ENCODE measurements at regions not wholly inside any gene's neighbourhood (a gene's known extent, or its start where the extent isn't known, plus 50 kb on each side); places are given as distances from the start of the nearest gene placed in this dataset.

DNA sequence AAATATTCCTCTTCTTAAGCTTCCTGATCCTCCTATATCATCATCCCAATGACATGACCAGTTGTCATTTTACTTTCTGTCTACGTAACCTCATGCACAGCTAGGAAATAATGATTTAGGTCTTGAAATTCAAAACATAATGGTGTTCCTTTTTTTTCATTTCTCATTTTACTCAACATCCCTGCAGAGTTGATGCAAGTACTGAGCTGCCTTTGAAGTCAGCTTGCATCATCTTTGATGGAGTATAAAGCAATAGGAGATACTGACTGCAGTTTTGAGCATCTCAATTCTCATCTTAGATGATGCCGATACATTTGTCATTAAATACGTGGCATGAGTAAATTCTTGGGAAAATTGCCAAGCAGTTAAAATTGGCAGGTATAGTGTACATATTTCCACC lies 346.1 kb downstream of the ZIC1 start:
- no peak for DNase-seq (ENCODE audit: low read depth in 1 of 2, low spot score in 1 of 2)

DNA sequence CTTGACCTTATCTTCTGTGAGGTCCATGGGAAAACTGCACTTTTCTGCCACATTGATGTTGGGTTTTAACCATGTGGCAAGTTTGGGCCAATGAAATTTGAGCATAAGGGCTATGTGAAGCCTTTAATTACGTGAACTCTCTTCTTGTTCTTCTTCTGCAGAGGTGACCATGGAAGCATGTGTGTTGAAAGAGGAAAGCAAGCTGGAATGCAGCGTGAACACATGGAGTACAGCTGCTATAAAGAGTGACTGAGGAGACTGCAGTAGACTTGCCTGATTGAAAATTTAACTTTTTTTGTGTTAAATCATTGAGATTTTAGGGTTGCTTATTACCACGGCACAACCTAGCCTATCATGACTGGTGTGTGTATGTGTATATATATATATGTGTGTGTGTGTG lies 347.3 kb downstream of the ZIC1 start:
- no peak for DNase-seq (ENCODE audit: low read depth in 1 of 2, low spot score in 1 of 2)

DNA sequence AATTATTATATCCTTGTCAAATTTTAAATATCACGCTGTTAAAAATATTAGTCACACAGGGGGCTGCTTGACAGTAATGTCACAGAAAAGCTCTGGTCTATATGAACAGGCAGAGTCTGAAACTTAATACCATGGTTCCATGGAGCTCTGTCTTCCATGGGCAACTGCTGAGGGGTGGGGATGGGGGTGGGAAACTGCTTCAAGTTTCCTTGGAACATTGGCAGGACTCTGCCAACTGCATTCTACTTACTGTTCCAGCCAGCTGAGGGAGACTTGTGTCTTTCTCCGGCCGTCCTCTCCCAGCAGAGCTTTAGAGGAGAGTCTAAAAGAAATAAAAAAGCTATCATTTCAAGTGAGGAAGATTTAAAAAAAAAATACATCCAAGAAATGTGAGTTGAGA lies 348.7 kb downstream of the ZIC1 start:
- DNase-seq (ENCODE audit: low read depth in 1 of 2, low spot score in 1 of 2), result no peak

- no peak for DNase-seq (ENCODE audit: low read depth in 1 of 2, low spot score in 1 of 2)
Measured at GRCh38 chr3:147758771-147759170, 349.6 kb downstream of the ZIC1 start.

GRCh38 chr3:147760085-147760484 lies 350.9 kb downstream of the ZIC1 start:
- no peak for DNase-seq (ENCODE audit: low read depth in 1 of 2, low spot score in 1 of 2)

DNA sequence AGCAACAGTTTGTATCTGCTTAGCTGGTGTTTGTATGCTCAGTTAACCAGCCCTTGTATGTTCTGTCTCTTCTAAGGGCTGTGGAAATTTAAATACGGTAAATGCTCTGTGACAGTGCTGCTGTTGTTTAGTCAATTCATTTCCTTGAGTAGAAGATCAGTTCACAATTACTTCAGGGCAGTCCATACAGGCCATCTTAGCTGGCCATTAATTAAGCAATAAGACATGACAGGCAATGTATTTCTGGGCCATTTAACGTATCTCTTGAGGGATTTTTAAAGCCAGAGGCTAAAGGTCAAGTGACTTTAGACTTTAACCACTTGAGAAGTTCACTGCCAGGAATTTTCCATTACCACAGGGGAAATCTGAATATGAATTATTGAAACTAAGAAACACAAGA lies 351.8 kb downstream of the ZIC1 start:
- DNase-seq (ENCODE audit: low read depth in 1 of 2, low spot score in 1 of 2), result no peak

DNA sequence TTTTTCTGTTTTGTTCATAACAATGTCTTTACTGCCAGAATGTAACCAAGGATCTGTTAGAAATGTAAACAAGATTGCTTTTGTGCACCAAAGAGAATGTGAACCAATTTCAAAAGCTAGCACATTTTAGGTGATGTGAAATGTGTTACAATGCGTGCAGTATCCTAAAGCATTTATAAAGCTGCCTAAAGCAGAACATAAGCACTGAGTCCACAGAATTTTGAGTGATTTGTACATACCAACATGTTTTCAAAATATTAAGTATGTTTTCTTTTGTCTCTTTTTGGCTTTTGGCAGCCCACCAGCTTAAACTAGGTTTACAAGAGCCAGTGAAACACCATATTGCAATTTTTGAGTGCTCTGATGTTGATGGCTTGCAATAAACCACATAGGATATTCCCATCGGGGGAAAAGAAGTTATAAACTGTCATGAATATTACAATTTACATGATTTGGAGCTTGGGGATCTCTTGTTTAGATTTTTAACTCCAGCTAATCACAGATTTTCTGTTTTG lies 364.0 kb downstream of the ZIC1 start:
- no peak for DNase-seq (ENCODE audit: low read depth in 1 of 2, low spot score in 1 of 2)

DNA sequence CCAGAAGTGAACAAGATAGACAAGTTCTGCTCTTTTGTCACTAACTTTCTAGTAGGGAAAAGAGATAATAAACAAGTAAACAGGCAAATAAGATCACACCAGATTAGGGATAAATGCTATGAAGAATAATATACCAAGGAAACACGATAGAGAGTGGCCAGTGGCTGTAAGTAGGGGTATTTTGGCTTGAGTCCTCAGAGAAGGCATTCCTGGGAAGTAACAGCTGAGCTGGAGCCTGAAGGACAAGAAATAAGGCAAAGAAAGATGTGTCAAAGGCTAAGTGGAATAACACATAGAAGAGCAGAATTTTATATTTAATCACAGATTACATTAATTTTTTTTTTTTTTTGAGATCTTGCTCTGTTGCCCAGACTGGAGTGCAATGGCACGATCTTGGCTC lies 366.2 kb downstream of the ZIC1 start:
- DNase-seq (ENCODE audit: low read depth in 1 of 2, low spot score in 1 of 2), result no peak

DNA sequence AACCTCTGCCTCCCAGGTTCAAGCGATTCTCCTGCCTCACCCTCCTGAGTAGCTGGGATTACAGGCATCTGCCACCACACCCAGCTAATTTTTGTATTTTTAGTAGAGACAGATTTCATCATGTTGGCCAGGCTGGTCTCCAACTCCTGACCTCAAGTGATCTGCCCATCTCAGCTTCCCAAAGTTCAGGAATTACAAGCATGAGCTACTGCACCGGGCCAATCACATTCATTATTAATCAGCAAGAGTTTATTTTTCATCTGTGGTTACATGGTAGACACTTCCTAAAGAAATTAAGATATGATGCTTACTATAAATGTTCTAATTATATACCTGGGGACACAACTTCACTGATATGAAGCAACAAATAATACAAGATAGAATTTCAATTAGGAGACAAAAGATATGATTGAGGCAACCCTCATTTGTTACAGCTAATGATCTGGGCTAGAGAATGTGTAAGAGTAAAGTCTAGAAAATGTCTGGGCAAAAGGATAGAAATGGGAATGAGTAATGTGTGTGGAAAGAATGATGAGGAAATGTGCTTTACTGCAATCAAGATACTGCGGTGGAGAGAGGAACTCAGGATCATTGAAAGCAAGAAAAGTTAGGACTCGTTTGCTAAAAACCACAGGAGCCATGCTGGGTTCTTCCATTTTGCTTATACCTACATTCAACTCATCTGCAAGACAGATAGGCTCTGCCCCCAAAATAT lies 366.8 kb downstream of the ZIC1 start:
- no peak for DNase-seq (ENCODE audit: low read depth in 1 of 2, low spot score in 1 of 2)

GRCh38 chr3:147793841-147794240 lies 384.7 kb downstream of the ZIC1 start:
- no peak for DNase-seq (ENCODE audit: low read depth in 1 of 2, low spot score in 1 of 2)

DNA sequence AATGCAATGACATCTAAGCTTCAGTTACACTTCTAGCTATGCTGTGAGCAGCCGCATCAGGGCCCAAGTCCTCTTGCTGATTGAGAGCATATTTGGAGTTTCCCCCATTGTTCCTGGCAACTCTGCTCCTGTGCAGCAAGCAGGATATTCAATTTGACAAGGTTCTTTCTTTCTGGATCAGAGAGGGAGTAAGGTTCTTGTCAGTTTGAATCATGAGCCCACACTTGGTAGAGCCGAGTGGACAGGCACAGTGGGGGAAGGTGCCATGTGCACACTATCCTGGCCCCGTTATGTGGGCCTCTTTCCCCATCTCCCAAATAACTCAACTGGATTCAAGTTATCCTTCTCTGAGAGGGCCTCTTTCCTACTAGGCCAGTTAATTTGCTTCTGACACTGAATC lies 385.4 kb downstream of the ZIC1 start:
- no peak for DNase-seq (ENCODE audit: low read depth in 1 of 2, low spot score in 1 of 2)

- no peak for DNase-seq (ENCODE audit: low read depth in 1 of 2, low spot score in 1 of 2)
Measured at GRCh38 chr3:147795418-147795817, 386.3 kb downstream of the ZIC1 start.

GRCh38 chr3:147797095-147797494 lies 387.9 kb downstream of the ZIC1 start:
- no peak for DNase-seq (ENCODE audit: low read depth in 1 of 2, low spot score in 1 of 2)

DNA sequence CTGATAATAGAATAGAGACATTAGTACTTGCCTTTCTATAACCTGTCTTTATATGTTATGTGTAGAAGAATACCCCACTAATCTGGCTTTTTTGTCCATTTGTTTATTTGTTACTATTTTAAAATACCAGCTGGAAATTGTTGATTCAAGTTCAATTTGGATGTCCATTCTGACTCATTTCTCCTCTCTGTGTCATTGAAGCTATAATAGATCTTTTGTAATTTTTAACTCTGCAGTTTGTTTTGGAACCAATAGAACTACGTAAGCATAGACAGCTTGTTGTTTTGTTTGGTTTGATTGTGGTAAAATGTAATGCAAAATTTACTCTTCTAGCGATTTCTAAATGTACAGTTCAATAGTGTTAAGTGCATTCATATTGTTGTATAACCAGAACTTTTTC lies 390.4 kb downstream of the ZIC1 start:
- no peak for DNase-seq (ENCODE audit: low read depth in 1 of 2, low spot score in 1 of 2)

DNA sequence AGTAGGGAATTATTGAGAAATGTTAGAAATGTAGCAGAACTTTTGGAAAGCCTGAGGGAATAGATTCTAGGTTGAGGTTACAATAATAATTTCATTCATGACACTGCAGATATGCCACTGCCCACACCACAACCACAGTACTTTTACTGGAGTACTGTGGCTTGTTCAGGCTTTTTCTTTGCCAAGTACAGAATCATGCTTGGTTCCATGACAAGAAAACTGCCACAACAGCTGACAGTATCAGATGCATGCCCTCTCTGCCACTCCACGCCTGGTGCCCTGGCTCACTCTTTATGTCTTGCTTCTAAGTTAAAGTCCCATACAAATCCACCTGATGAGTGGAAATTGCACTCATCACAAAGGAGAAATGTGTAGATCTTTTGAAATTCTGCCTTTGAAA lies 398.6 kb downstream of the ZIC1 start:
- DNase-seq (ENCODE audit: low read depth in 1 of 2, low spot score in 1 of 2), result no peak

- DNase-seq (ENCODE audit: low read depth in 1 of 2, low spot score in 1 of 2), result no peak
Measured at GRCh38 chr3:147809206-147809605, 400.0 kb downstream of the ZIC1 start.

DNA sequence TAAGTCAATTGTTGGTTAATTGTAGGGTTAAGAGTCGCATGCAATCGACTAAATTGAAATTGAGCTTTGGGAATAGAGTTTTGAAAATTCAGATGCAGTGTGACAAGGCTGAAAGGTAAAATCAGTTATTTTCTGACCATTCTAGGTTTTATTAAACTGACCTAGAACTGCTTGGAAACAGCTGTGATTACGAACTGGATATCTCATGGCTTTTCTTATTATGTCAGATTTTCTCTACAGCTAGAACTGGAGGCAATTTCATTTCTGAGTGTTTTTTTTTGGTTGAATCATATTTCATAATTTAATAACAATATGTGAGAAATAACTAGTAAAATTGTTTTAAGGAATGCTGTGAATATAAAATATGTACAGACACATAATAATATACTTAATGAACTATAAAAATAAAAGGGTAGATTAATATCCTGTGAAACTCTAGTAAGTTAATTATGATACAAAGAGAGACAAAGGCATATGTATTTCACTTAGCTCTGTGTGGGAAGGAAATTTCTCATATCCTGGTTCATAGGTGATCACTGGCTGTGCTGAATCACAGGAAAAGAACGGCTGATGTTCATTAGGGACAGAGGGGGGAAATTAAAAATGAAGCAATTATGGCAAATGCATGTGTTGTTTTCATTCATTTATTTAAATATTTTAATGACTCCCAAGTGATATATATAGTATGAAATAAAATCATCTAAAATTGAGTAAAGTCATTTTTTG lies 403.2 kb downstream of the ZIC1 start:
- DNase-seq (ENCODE audit: low read depth in 1 of 2, low spot score in 1 of 2), result no peak

DNA sequence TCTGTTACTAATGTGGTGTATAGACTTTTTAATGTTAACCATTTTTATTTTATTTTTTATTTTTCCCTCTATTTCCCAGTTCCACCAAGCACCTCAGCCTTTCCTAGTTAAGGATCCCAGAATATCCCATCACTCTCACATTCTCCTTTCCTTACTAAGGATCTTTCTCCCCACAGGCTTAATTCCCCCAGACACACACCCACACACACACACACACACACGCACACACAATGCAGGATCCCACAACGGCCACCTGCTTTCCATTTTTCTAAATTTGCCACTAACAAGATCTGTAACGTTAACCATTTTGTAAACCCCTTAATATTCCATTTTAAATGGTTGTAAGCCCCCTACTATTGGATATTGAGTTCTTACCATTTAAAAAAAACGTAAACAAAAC lies 404.1 kb downstream of the ZIC1 start:
- DNase-seq (ENCODE audit: low read depth in 1 of 2, low spot score in 1 of 2), result no peak

- DNase-seq (ENCODE audit: low read depth in 1 of 2, low spot score in 1 of 2), result no peak
Measured at GRCh38 chr3:147816752-147817151, 407.6 kb downstream of the ZIC1 start.

GRCh38 chr3:147832611-147833010 lies 423.4 kb downstream of the ZIC1 start:
- no peak for DNase-seq (ENCODE audit: low read depth in 1 of 2, low spot score in 1 of 2)

DNA sequence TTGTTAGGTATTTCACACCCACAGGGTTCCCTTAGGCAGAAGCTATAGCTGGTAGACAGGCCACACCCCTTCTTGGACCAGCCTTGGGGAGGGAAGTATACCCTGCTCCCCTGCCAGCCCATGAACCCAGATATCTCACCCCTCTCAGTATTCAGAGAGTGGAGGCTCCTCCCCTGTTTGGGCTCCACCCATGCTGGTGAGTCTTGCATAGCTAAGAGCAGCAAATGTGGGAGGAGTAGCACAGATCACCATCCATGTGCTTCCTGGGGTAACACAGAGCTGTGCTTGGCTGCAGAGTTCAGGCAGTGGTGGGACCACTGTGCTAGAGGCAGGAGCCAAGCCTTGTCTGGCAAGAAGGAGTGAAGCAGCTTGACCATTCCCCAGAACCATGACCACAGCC lies 427.2 kb downstream of the ZIC1 start:
- DNase-seq (ENCODE audit: low read depth in 1 of 2, low spot score in 1 of 2), result no peak

GRCh38 chr3:147838652-147839051 lies 429.5 kb downstream of the ZIC1 start:
- no peak for DNase-seq (ENCODE audit: low read depth in 1 of 2, low spot score in 1 of 2)

DNA sequence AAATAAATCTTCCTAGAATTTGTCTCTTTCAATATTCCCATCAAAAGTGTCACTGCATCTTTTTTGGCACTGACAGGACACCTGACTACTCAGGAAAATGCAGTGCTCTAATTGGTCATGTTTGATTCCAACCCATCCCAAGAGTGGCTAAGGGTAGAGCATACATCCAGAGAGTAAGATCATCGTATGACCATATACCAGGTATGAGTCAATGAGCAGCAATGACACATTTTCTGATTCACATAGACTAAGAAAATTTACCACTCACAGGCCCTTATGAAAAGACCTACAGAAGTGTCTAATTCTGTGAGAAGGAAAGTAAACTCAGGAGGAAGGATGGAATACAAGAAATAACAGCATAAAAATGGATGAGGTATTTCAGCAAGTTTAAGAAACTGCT lies 434.2 kb downstream of the ZIC1 start:
- no peak for DNase-seq (ENCODE audit: low read depth in 1 of 2, low spot score in 1 of 2)

Measured in activated T-helper 1 cell treated with anti-CD3 and anti-CD28 coated beads, Interleukin-2, amount 50 U/mL, for 16 hours (primary cell).